Gastrocnemius medialis (tissue), 4 donors: ENCODE measurements at regions not wholly inside any gene's neighbourhood (a gene's known extent, or its start where the extent isn't known, plus 50 kb on each side); places are given as distances from the start of the nearest gene placed in this dataset.
"Not testable (repeated sequence)": the region's sequence is repeated elsewhere in the genome, so short reads cannot be mapped to it uniquely, and the experiment has no call there.

Experiments
- POLR2A ChIP-seq, 2 donors: fragments of 450-650 bp; IDR thresholded peaks; one replicate each; pipeline ENCODE4 v1.6.1; 2017; ENCODE audit warnings: antibody characterized with exemption in 2 of 2, mild to moderate bottlenecking in 2 of 2, moderate library complexity in 2 of 2
- TF ChIP-seq, protein P1 (sequence below), 5 experiments: fragments of 450-650 bp in 3 of 5; fragments of 200-600 bp in 2 of 5; sonication (generic) in 2 of 5; IDR thresholded peaks in 4 of 5; conservative IDR thresholded peaks in 1 of 5; 1 replicate in 4 of 5; 2 replicates in 1 of 5; pipeline ENCODE4 v1.5.1; 2016 to 2019; ENCODE audit warnings: antibody characterized with exemption in 5 of 5, mild to moderate bottlenecking in 3 of 5, moderate library complexity in 3 of 5

DNA sequence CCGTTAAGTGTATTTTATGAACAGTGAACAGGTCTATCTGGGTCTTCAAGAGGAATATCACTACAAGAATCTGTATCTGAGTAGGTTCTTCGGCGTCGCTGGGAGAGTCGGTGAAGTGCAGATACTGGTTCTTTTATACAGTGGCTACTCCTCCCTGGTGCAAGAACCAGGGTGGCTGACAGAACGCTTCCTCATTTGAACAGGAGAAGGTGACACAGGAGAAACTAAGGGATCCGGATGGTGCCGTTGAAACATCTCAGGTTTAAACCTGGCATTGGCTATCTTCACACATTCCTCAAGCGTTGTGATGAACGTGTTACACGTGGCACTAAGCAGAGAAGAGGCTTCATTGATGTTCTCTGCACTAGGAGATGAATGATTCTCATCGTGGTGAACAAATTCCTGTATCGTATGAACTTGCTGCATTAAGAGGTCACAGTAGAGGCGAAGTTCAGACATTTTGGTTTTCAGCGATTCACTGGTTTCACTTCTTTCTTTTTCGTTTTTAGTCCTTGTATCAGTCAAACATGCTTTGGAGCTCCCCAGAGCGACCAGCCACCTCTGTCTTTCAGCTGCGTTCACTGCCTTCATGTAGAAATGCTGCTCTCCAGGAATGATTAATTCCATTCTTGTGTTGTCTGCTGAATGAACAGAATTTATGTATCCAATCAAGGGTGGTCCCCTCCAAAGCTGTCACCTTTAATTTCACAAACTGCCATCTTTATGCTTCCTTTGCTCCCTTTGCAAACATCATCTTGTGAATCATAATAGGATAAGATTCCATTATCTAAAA lies 54.6 kb upstream of the CEACAM21 start:
- TF ChIP-seq, protein P1, sequence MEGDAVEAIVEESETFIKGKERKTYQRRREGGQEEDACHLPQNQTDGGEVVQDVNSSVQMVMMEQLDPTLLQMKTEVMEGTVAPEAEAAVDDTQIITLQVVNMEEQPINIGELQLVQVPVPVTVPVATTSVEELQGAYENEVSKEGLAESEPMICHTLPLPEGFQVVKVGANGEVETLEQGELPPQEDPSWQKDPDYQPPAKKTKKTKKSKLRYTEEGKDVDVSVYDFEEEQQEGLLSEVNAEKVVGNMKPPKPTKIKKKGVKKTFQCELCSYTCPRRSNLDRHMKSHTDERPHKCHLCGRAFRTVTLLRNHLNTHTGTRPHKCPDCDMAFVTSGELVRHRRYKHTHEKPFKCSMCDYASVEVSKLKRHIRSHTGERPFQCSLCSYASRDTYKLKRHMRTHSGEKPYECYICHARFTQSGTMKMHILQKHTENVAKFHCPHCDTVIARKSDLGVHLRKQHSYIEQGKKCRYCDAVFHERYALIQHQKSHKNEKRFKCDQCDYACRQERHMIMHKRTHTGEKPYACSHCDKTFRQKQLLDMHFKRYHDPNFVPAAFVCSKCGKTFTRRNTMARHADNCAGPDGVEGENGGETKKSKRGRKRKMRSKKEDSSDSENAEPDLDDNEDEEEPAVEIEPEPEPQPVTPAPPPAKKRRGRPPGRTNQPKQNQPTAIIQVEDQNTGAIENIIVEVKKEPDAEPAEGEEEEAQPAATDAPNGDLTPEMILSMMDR (IDR thresholded peaks at IDR 0.05 in 4 of 5, conservative IDR thresholded peaks at IDR 0.05 in 1 of 5): not testable (repeated sequence)
- TF ChIP-seq POLR2A (IDR thresholded peaks at IDR 0.05): not testable (repeated sequence)
